Neutrophil (primary cell): ENCODE measurements at regions not wholly inside any gene's neighbourhood (a gene's known extent, or its start where the extent isn't known, plus 50 kb on each side); places are given as distances from the start of the nearest gene placed in this dataset.

Experiments
- H3K27ac ChIP-seq: fragments of 200-600 bp; sonication (generic); 2 replicates; pipeline ENCODE4 v1.5.1; 2016; ENCODE audit warnings: mild to moderate bottlenecking, moderate library complexity
- H3K27me3 ChIP-seq: fragments of 200-600 bp; sonication (generic); 2 replicates; pipeline ENCODE4 v1.6.0; 2016; ENCODE audit warnings: mild to moderate bottlenecking
- H3K36me3 ChIP-seq: fragments of 200-600 bp; sonication (generic); 2 replicates; pipeline ENCODE4 v1.5.1; 2017
- H3K4me1 ChIP-seq, 2 experiments: fragments of 200-600 bp in 1 of 2; sonication (generic) in 1 of 2; 1 replicate in 1 of 2; 2 replicates in 1 of 2; pipeline versions ENCODE4 v1.5.1 to v1.6.1; 2013 to 2016; ENCODE audit warnings: low read depth in 1 of 2, low read length in 1 of 2, mild to moderate bottlenecking in 1 of 2, moderate library complexity in 1 of 2; ENCODE audit not compliant: control insufficient read depth in 1 of 2, insufficient read depth in 1 of 2
- H3K4me3 ChIP-seq, 2 experiments: fragments of 200-600 bp in 1 of 2; sonication (generic) in 1 of 2; 1 replicate in 1 of 2; 2 replicates in 1 of 2; pipeline ENCODE4 v1.5.1; 2013 to 2016; ENCODE audit warnings: low read depth in 1 of 2, low read length in 1 of 2, mild to moderate bottlenecking in 1 of 2, moderate library complexity in 1 of 2
- H3K9me3 ChIP-seq: fragments of 200-600 bp; sonication (generic); 2 replicates; pipeline ENCODE4 v1.5.1; 2016
- TF ChIP-seq, protein P1 (sequence below): fragments of 200-600 bp; sonication (generic); IDR thresholded peaks from 2 replicates; pipeline ENCODE4 v1.5.1; 2016; ENCODE audit warnings: antibody characterized with exemption

DNA sequence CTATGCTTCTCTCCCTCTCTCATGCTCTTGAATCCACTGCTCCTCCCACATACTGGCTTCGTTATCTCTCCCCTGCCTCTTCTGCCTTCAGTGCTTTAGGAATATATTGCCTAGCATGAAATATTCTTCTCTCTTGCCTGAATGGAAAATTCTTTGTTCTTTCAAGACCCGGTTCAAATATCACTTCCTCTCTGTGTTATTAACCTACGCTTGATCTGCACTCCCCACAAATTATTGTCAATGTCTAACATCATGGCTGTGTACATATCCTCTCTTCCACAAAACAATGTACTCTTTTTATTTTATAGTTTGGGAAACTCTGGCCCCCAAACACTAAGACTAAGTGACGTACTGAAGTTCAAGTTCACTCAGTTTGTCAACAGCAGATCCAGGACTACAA, 211.0 kb downstream of the SEC61B start:
- H3K4me1 ChIP-seq = no peaks in the 10 kb centered on the region
- TF ChIP-seq, protein P1, sequence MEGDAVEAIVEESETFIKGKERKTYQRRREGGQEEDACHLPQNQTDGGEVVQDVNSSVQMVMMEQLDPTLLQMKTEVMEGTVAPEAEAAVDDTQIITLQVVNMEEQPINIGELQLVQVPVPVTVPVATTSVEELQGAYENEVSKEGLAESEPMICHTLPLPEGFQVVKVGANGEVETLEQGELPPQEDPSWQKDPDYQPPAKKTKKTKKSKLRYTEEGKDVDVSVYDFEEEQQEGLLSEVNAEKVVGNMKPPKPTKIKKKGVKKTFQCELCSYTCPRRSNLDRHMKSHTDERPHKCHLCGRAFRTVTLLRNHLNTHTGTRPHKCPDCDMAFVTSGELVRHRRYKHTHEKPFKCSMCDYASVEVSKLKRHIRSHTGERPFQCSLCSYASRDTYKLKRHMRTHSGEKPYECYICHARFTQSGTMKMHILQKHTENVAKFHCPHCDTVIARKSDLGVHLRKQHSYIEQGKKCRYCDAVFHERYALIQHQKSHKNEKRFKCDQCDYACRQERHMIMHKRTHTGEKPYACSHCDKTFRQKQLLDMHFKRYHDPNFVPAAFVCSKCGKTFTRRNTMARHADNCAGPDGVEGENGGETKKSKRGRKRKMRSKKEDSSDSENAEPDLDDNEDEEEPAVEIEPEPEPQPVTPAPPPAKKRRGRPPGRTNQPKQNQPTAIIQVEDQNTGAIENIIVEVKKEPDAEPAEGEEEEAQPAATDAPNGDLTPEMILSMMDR = no peak
- no peaks in the 10 kb centered on the region for H3K27me3 ChIP-seq
- H3K4me3 ChIP-seq = no peak overlapping the region
- no peak overlapping the region for H3K27ac ChIP-seq
- no peaks in the 10 kb centered on the region for H3K36me3 ChIP-seq
- H3K9me3 ChIP-seq = no peaks in the 10 kb centered on the region

DNA sequence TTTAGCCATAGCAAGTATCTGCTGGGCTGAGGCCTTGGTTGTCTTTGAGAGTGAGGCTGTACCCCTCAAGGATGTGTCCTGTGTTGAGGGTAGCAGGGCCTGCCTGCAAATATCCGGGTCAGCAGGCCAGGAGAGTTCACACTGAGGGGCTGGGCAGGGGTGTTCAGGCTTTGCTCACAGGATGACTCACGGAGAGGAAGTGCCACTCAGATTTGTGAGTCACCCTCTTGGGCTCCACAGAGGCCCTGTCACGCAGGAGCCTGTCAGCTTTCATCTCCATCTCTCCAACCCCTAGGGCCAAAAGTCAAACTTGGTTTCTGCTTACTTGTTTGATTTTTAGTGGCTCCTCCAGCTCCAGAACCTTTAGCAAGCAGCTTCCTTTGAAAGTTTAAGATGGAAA, 211.5 kb downstream of the SEC61B start:
- TF ChIP-seq, protein P1 = no peak
- Histone ChIP-seq H3K27ac (no peak overlapping the region), H3K36me3 (no peaks in the 10 kb centered on the region), H3K9me3 (no peaks in the 10 kb centered on the region), H3K4me1 (no peaks in the 10 kb centered on the region), H3K4me3 (no peak overlapping the region), H3K27me3 (no peaks in the 10 kb centered on the region)

DNA sequence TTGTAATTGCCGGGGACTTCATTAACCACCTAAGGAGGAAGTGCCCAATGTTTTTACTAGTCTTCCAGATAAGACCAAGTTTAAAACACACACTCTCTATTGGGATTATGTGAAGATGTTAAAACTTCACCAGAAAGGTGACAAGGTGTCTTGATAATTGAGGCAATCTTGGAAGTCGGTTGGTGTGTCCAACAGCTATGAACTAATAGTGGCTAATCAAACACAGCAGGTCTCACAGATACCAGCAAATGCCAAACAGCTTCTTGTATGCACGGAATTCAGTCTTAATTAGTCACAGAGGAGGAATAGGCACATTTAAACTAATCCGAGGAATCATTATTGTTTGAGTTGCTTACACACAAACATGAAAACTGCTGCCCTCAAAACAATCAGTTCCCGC, 214.5 kb downstream of the SEC61B start:
- TF ChIP-seq, protein P1 = no peak
- no peaks in the 10 kb centered on the region for H3K9me3 ChIP-seq
- no peak overlapping the region for H3K27ac ChIP-seq
- H3K27me3 ChIP-seq = no peaks in the 10 kb centered on the region
- no peaks in the 10 kb centered on the region for H3K36me3 ChIP-seq
- no peak overlapping the region for H3K4me3 ChIP-seq
- no peaks in the 10 kb centered on the region for H3K4me1 ChIP-seq

DNA sequence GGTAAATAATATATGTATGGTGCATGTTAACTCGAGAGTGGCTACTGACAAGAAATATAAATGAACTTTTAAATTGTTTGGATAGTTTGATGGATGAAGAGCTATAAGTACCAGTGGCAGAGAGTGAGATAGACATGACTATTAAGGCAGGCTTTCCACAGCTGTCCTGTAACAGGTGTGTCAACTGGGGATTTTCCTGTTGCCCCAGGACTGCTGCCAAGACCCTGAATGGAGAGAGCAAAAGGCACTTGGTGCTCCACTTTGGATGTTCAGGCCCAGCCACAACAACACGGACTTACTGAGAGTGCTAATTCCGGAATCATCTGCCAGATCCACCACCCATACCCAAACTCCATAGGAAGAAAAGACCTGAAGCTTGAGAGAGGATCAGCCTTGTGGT, 215.1 kb downstream of the SEC61B start:
- Histone ChIP-seq H3K4me1 (no peaks in the 10 kb centered on the region), H3K27me3 (no peaks in the 10 kb centered on the region), H3K27ac (no peak overlapping the region), H3K4me3 (no peak overlapping the region), H3K9me3 (no peaks in the 10 kb centered on the region), H3K36me3 (no peaks in the 10 kb centered on the region)
- TF ChIP-seq, protein P1 = no peak

DNA sequence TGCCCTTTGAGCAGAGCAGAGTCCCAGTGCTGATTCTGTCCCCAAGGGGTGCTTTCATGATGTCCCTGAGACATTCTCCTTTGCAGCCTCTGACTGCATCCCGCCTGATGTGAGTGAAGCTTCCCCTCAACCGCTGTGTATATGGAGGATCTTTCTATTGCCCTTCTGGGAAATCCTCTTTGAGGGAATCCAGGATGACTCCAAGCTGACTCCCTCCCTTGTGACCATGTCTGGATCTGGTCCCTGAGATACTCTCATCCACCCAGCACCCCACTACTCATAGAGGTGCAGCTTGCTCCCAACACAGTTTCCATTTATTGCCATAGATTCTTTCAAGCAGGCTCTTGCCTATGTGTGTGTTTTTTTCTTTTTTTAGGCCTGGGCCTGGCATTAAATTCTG, 216.5 kb downstream of the SEC61B start:
- no peaks in the 10 kb centered on the region for H3K27me3 ChIP-seq
- TF ChIP-seq, protein P1 = no peak
- no peaks in the 10 kb centered on the region for H3K4me1 ChIP-seq
- no peaks in the 10 kb centered on the region for H3K9me3 ChIP-seq
- H3K4me3 ChIP-seq = no peak overlapping the region
- H3K27ac ChIP-seq = no peak overlapping the region
- no peaks in the 10 kb centered on the region for H3K36me3 ChIP-seq

DNA sequence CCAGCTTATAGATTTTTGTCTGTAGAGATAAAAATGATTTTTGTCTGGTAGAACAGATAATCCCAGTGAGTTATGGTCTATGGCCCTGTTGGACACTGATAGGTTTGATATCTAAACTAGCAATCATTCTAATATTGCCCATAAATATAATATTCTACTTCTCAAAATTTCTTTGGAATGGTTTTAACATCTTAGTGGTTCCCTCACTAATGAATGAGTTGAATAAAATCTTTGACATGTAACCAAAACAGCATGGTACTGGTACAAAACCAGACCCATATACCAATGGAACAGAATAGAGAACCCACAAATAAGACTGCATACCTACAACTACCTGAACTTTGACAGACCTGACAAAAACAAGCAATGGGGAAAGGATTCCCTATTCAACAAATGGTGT, 219.7 kb downstream of the SEC61B start:
- TF ChIP-seq, protein P1 = no peak
- H3K4me1 ChIP-seq = no peaks in the 10 kb centered on the region
- no peak overlapping the region for H3K4me3 ChIP-seq
- no peaks in the 10 kb centered on the region for H3K36me3 ChIP-seq
- no peaks in the 10 kb centered on the region for H3K27me3 ChIP-seq
- H3K9me3 ChIP-seq = no peaks in the 10 kb centered on the region
- H3K27ac ChIP-seq = no peak overlapping the region
